ENCODE measurements at regions not wholly inside any gene's neighbourhood (a gene's known extent, or its start where the extent isn't known, plus 50 kb on each side); places are given as distances from the start of the nearest gene placed in this dataset.

GRCh38 chr11:134849833-134850232, 437.8 kb upstream of the B3GAT1 start:
- intact Hi-C loops (cut with DNase I; ENCODE audit: low total_unique reads): no loop called here
- H3K9me3 ChIP-seq: no peaks in the 10 kb centered on the region
- DNase-seq: no peak
- no peaks in the 10 kb centered on the region for H3K27me3 ChIP-seq
- no peak for TF ChIP-seq CTCF (IDR thresholded peaks at IDR 0.05)
- no peak for TF ChIP-seq POLR2A (IDR thresholded peaks at IDR 0.05)
- H3K27ac ChIP-seq: no peak overlapping the region
- H3K36me3 ChIP-seq: no peaks in the 10 kb centered on the region
- H3K4me3 ChIP-seq: no peak overlapping the region
- H3K4me1 ChIP-seq: no peaks in the 10 kb centered on the region

GRCh38 chr11:134847083-134847715, 435.2 kb upstream of the B3GAT1 start:
- H3K4me1 ChIP-seq: no peaks in the 10 kb centered on the region
- no peak overlapping the region for H3K27ac ChIP-seq
- H3K4me3 ChIP-seq: no peak overlapping the region
- no peak for TF ChIP-seq CTCF (IDR thresholded peaks at IDR 0.05)
- TF ChIP-seq POLR2A (IDR thresholded peaks at IDR 0.05): no peak
- no peaks in the 10 kb centered on the region for H3K27me3 ChIP-seq
- no peak for DNase-seq
- no peaks in the 10 kb centered on the region for H3K9me3 ChIP-seq
- intact Hi-C loops (cut with DNase I; ENCODE audit: low total_unique reads): no loop called here
- no peaks in the 10 kb centered on the region for H3K36me3 ChIP-seq

GRCh38 chr11:134846328-134847082, 434.5 kb upstream of the B3GAT1 start:
- Histone ChIP-seq H3K27me3 (no peaks in the 10 kb centered on the region), H3K4me1 (no peaks in the 10 kb centered on the region), H3K36me3 (no peaks in the 10 kb centered on the region), H3K9me3 (no peaks in the 10 kb centered on the region), H3K4me3 (no peak overlapping the region), H3K27ac (no peak overlapping the region)
- TF ChIP-seq POLR2A (IDR thresholded peaks at IDR 0.05): no peak
- TF ChIP-seq CTCF (IDR thresholded peaks at IDR 0.05): no peak
- intact Hi-C loops (cut with DNase I; ENCODE audit: low total_unique reads): no loop called here
- no peak for DNase-seq

- H3K27ac ChIP-seq: no peak overlapping the region
- TF ChIP-seq CTCF (IDR thresholded peaks at IDR 0.05): no peak
- no peak for TF ChIP-seq POLR2A (IDR thresholded peaks at IDR 0.05)
- H3K9me3 ChIP-seq: no peaks in the 10 kb centered on the region
- H3K4me3 ChIP-seq: no peak overlapping the region
- no peaks in the 10 kb centered on the region for H3K36me3 ChIP-seq
- no peaks in the 10 kb centered on the region for H3K27me3 ChIP-seq
- no peaks in the 10 kb centered on the region for H3K4me1 ChIP-seq
- intact Hi-C loops (cut with DNase I; ENCODE audit: low total_unique reads): no loop called here
- no peak for DNase-seq
These were observed 433.7 kb upstream of the B3GAT1 start for GRCh38 chr11:134845474-134846327.

- Histone ChIP-seq H3K27me3 (no peaks in the 10 kb centered on the region), H3K4me3 (no peak overlapping the region), H3K4me1 (no peaks in the 10 kb centered on the region), H3K9me3 (no peaks in the 10 kb centered on the region), H3K27ac (no peak overlapping the region), H3K36me3 (no peaks in the 10 kb centered on the region)
- intact Hi-C loops (cut with DNase I; ENCODE audit: low total_unique reads): no loop called here
- DNase-seq: no peak
- no peak for TF ChIP-seq CTCF (IDR thresholded peaks at IDR 0.05)
- TF ChIP-seq POLR2A (IDR thresholded peaks at IDR 0.05): no peak
These were observed 432.8 kb upstream of the B3GAT1 start for GRCh38 chr11:134844838-134845237.

Measured in uterus (tissue), 3 donors.